ENCODE measurements at regions not wholly inside any gene's neighbourhood (a gene's known extent, or its start where the extent isn't known, plus 50 kb on each side); places are given as distances from the start of the nearest gene placed in this dataset.

DNA sequence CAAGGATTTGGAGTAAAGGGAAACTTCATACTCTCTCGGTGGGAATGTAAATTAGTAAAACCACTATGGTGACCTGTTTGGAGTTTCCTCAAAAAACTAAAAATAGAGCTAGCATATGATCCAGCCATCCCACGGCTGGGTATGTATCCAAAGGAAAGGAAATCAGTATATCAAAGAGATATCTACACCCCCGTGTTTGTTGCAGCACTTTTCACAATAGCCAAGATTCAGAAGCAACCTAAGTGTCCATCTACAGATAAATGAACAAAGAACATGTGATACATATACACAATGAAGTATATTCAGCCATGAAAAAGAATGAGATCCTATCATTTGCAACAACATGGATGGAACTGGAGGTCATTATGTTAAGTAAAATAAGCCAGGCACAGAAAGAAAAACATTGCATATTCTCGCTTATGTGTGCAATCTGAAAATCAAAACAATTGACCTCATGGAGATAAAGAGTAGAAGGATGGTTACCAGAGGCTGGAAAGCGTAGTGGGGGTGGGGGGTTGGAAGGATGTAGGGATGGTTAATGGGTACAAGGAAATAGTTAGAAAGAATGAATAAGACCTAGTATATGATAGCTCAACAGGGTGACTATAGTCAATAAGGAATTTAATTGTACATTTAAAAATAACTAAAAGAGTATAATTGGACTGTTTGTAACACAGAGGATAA is 468.0 kb downstream of the BCAT1 start:
- no peak overlapping the region for H3K27ac ChIP-seq
- H3K4me1 ChIP-seq: peaks cover 0 to 23% (median 3%) of the 10 kb centered on the region in 4 donors
- no peak for TF ChIP-seq CTCF (IDR thresholded peaks at IDR 0.05)
- no peaks in the 10 kb centered on the region for H3K27me3 ChIP-seq
- intact Hi-C loops (cut with DNase I; ENCODE audit: low total_unique reads): no loop called here
- no peak overlapping the region for H3K4me3 ChIP-seq
- H3K9me3 ChIP-seq: no peaks in the 10 kb centered on the region
- H3K36me3 ChIP-seq: no peaks in the 10 kb centered on the region
- DNase-seq: no peak

DNA sequence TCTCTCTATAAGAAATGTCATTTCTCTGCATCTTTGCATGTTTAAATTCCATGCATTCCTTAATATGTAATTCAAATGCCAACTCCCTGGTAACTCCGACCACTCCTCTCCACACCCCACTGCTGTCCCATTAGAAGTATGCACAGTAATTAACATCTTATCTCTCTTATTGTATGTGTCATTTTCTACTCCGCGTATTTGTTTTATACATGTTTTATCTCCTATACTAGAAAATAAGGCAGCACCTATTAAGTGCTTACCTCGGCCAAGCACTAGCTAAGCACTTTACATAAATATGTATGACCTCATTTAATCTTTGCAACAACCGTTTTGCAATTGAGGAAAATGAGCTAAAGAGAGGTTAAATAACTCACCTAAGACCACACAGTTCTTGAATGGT is 469.8 kb downstream of the BCAT1 start:
- intact Hi-C loops (cut with DNase I; ENCODE audit: low total_unique reads): no loop called here
- no peak for TF ChIP-seq CTCF (IDR thresholded peaks at IDR 0.05)

GRCh38 chr12:24478254-24478653 is 470.6 kb downstream of the BCAT1 start:
- Histone ChIP-seq H3K27ac (no peak overlapping the region), H3K27me3 (no peaks in the 10 kb centered on the region), H3K36me3 (no peaks in the 10 kb centered on the region), H3K4me3 (no peak overlapping the region), H3K9me3 (no peaks in the 10 kb centered on the region), H3K4me1 (peaks cover 0 to 23% (median 3%) of the 10 kb centered on the region in 4 donors)
- intact Hi-C loops (cut with DNase I; ENCODE audit: low total_unique reads): no loop called here
- no peak for TF ChIP-seq CTCF (IDR thresholded peaks at IDR 0.05)
- DNase-seq: no peak

More for the DNA sequence above, 469.8 kb downstream of the BCAT1 start:
- no peak overlapping the region for H3K27ac ChIP-seq
- no peaks in the 10 kb centered on the region for H3K36me3 ChIP-seq
- H3K4me1 ChIP-seq: peaks cover 0 to 23% (median 3%) of the 10 kb centered on the region in 4 donors
- no peak for DNase-seq
- H3K4me3 ChIP-seq: no peak overlapping the region
- no peaks in the 10 kb centered on the region for H3K9me3 ChIP-seq
- no peaks in the 10 kb centered on the region for H3K27me3 ChIP-seq

GRCh38 chr12:24476310-24476709 is 472.6 kb downstream of the BCAT1 start:
- Histone ChIP-seq H3K9me3 (no peaks in the 10 kb centered on the region), H3K36me3 (no peaks in the 10 kb centered on the region), H3K27me3 (no peaks in the 10 kb centered on the region), H3K27ac (no peak overlapping the region), H3K4me3 (no peak overlapping the region), H3K4me1 (peaks cover 0 to 20% (median 3%) of the 10 kb centered on the region in 4 donors)
- TF ChIP-seq CTCF (IDR thresholded peaks at IDR 0.05): no peak
- no peak for DNase-seq
- intact Hi-C loops (cut with DNase I; ENCODE audit: low total_unique reads): no loop called here

DNA sequence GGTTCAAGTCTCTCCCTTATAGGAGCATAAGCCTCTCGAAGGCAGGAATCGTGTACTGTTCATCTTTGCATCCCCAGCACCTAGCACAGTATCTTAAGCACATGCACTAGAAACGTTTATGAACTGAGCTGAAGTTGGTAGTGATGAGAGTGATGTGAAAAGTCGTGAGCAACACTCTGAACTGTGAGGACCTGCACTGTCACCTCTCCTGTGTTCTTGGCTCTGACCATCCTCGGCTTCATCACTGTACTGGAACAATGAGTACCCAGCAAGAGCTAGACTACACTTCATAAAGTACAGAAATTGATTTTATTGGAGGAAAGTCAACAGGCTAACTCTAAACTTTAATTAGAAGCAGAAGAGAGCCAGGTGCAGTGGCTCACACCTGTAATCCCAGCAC is 473.6 kb downstream of the BCAT1 start:
- H3K27me3 ChIP-seq: no peaks in the 10 kb centered on the region
- H3K36me3 ChIP-seq: no peaks in the 10 kb centered on the region
- H3K9me3 ChIP-seq: no peaks in the 10 kb centered on the region
- intact Hi-C loops (cut with DNase I; ENCODE audit: low total_unique reads): no loop called here
- TF ChIP-seq CTCF (IDR thresholded peaks at IDR 0.05): no peak
- DNase-seq: no peak
- peaks cover 0 to 13% (median 0%) of the 10 kb centered on the region in 4 donors for H3K4me1 ChIP-seq
- H3K4me3 ChIP-seq: no peak overlapping the region
- H3K27ac ChIP-seq: no peak overlapping the region
